Skeletal muscle satellite cell (primary cell): ENCODE measurements at regions not wholly inside any gene's neighbourhood (a gene's known extent, or its start where the extent isn't known, plus 50 kb on each side); places are given as distances from the start of the nearest gene placed in this dataset.

ENCODE experiments used
- H3K27me3 ChIP-seq: 2 replicates; pipeline ENCODE4 v1.7.0; 2013; ENCODE audit warnings: low read length; ENCODE audit not compliant: control insufficient read depth, insufficient read depth
- H3K36me3 ChIP-seq: 2 replicates; pipeline ENCODE4 v1.7.0; 2013; ENCODE audit warnings: mild to moderate bottlenecking, control low read depth, low read length; ENCODE audit not compliant: insufficient read depth
- H3K4me1 ChIP-seq: 2 replicates; pipeline ENCODE4 v1.7.0; 2013; ENCODE audit warnings: low read length; ENCODE audit not compliant: control insufficient read depth, insufficient read depth
- H3K4me2 ChIP-seq: 2 replicates; pipeline ENCODE4 v1.7.0; 2013; ENCODE audit warnings: mild to moderate bottlenecking, low read length
- H3K4me3 ChIP-seq: 2 replicates; pipeline ENCODE4 v1.7.0; 2013; ENCODE audit warnings: low read length
- H3K9ac ChIP-seq: 2 replicates; pipeline ENCODE4 v1.7.0; 2013; ENCODE audit warnings: mild to moderate bottlenecking, low read depth, low read length, moderate library complexity
- H3K9me3 ChIP-seq: replicated peaks from 2 replicates; pipeline ENCODE4 v1.7.0; 2013; ENCODE audit warnings: mild to moderate bottlenecking, control low read depth, low read length

DNA sequence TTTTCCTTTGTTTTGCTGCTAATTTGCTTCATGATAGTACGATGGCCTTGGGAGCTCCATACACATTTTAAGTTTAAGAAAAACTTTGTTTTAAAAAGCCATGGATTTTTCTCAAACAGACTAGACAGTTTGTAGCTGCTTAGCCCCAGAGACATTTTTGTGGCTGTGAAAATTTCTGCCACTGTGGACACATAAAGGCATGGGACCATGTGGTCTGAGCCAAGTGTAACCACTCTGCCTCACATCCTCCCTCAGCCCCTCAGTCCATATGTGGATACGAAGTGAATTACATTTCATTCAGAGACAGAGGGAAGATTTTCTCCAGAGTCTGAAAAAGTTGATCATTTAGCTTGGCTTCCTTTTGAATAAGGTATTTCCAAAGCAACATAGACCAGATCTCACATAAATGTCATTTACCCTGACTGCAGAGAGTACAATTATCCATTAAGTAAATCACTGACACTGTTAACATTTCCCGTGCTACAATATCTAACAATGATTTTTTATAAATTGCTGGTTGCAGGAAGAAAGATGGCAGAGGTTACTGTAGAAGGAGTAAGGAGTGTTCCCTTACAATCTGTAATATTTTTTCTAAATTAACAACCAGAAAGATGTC lies 87.4 kb downstream of the GJA1 start:
- H3K4me1 ChIP-seq, result peaks cover 38% of the 10 kb centered on the region
- H3K27me3 ChIP-seq, result no peaks in the 10 kb centered on the region
- no peaks in the 10 kb centered on the region for H3K36me3 ChIP-seq
- peak overlapping the region; percentile 43 for H3K4me3 ChIP-seq
- H3K9ac ChIP-seq, result peak overlapping the region; percentile 84
- H3K4me2 ChIP-seq, result peak overlapping the region; percentile 73
- no peaks in the 10 kb centered on the region for H3K9me3 ChIP-seq

DNA sequence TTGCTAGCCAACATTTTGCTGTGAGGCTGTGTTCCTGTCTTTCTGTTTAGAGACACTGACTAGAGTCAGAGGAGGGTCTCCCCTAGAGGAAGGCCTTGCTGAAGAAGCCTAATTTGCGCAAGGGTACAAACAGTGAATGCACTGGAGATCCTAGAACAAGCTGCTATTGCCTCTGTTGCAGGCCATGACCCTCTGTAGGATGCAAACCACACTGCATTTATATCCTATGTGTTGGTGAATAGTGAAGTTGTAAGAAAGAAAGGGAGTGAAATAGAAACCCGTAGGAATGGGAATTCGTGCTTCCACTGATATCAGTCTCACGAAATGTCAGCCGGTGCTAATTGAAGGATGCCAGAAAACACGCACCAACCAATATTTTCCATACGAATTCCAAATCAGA lies 88.2 kb downstream of the GJA1 start:
- H3K36me3 ChIP-seq, result no peaks in the 10 kb centered on the region
- no peaks in the 10 kb centered on the region for H3K27me3 ChIP-seq
- H3K4me1 ChIP-seq, result peaks cover 38% of the 10 kb centered on the region
- H3K4me3 ChIP-seq, result no peak overlapping the region
- no peaks in the 10 kb centered on the region for H3K9me3 ChIP-seq
- peak overlapping the region; percentile 84 for H3K9ac ChIP-seq
- no peak overlapping the region for H3K4me2 ChIP-seq

DNA sequence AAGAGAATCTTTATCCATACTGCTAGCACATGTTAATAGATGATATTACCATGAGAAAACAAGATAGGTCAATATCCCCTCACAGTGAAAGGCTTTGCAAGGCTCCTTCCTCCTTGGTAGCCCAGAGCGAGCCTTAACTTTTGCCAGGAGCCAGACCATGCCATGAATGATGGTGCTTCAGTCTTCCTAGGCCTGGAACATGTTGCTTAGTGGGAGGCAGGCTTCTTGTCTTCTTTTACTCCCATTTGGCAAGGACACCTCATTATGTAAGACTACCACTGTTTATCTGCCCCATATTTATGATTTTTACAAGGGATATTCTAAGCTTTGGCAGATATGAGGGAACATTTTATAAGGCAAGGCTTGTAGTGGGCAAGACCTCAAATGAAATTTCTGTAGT lies 90.8 kb downstream of the GJA1 start:
- no peaks in the 10 kb centered on the region for H3K9me3 ChIP-seq
- peaks cover 25% of the 10 kb centered on the region for H3K4me1 ChIP-seq
- no peaks in the 10 kb centered on the region for H3K36me3 ChIP-seq
- no peak overlapping the region for H3K4me3 ChIP-seq
- H3K27me3 ChIP-seq, result no peaks in the 10 kb centered on the region
- no peak overlapping the region for H3K4me2 ChIP-seq
- H3K9ac ChIP-seq, result no peak overlapping the region

DNA sequence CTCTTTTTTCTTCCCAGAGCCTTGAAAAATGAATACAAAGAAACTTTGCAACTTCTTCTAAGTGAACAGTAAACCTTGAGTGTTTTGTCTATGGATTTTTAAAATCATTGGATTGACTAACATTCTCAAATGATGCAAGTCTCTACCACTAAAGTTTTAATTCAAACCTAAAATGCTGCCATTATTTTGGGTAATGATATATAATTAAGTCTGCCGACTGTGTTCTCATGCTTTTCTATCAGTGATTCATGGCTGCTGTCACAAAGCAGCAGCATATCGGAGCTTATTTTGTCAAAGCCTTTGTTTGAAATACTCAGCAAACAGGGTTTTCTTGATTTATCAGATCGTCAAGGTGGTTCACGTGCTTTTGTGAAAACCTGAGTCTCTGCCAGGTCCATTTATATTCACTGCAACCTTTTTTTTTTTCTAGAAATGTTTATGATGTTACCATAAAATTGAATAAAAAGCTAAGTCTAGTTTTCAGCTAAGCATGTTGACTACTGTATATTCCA lies 96.3 kb downstream of the GJA1 start:
- Histone ChIP-seq H3K9ac (no peak overlapping the region), H3K27me3 (no peaks in the 10 kb centered on the region), H3K9me3 (no peaks in the 10 kb centered on the region), H3K4me3 (no peak overlapping the region), H3K36me3 (no peaks in the 10 kb centered on the region), H3K4me1 (no peaks in the 10 kb centered on the region), H3K4me2 (no peak overlapping the region)

DNA sequence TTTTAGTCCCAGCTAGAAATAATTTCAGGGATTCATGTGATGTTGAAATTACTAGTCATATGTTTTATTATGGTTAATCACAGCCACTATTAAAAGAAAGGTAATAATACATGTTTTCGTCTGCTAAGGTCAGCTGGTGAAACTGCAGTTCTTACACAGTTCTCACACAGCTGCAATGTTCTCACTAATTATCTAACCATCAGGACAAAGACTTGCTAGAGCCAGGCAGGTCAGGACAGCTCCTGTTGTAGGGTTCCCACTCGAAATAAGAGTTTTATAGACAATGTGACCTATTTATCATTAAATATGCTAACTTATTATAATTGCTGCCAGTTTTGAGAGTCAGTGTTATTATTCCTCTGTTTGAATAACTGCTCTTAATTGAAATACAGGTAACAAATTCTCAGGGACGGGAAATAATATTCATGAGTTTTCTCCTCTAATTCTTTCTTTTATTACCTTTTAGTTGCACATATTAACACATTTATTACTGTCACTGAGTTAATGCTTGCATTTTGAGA lies 97.9 kb downstream of the GJA1 start:
- no peaks in the 10 kb centered on the region for H3K27me3 ChIP-seq
- H3K4me3 ChIP-seq, result no peak overlapping the region
- no peak overlapping the region for H3K9ac ChIP-seq
- H3K9me3 ChIP-seq, result no peaks in the 10 kb centered on the region
- H3K4me1 ChIP-seq, result no peaks in the 10 kb centered on the region
- no peaks in the 10 kb centered on the region for H3K36me3 ChIP-seq
- H3K4me2 ChIP-seq, result no peak overlapping the region

DNA sequence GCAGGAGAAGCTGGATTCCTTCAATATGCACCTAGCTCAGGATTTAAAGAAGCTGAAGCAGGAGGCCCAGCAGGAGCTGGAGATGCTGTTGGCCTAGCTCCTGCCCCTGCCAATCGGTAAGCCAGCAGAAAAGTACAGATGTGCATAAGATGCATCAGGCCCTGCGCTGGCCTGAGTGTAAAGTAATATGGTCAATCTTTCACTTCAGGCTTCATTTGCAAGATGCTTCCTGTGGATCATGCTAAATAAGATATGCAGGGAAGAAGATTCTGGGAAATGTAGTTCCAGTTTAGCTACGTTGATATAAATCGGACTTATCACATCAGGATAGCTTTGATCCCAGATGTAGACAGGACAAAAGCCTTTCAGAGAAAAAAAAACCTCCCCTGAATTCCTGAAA lies 100.3 kb downstream of the GJA1 start:
- Histone ChIP-seq H3K9me3 (no peaks in the 10 kb centered on the region), H3K9ac (no peak overlapping the region), H3K27me3 (no peaks in the 10 kb centered on the region), H3K4me2 (no peak overlapping the region), H3K4me1 (no peaks in the 10 kb centered on the region), H3K36me3 (no peaks in the 10 kb centered on the region), H3K4me3 (no peak overlapping the region)

DNA sequence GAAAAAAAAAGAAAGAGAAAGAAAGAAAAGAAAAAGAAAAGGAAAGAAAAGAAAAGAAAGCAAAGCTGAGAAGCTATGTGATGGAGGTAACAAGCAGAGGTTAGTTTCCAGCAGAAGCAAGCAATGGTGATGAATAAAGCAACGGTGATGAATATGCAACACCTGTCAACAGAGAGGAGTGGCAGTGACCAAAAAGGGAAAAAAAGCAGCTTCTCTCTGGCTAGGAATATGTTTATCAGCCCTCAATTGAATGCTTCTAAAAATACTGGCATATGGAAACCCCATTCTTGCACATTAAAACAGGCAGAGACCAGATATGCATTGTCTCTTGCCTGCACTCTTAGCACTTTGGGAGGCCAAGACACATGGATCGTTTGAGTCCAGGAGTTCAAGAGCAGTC lies 100.9 kb downstream of the GJA1 start:
- Histone ChIP-seq H3K4me1 (no peaks in the 10 kb centered on the region), H3K9me3 (no peaks in the 10 kb centered on the region), H3K4me2 (no peak overlapping the region), H3K9ac (no peak overlapping the region), H3K4me3 (no peak overlapping the region), H3K36me3 (no peaks in the 10 kb centered on the region), H3K27me3 (no peaks in the 10 kb centered on the region)

DNA sequence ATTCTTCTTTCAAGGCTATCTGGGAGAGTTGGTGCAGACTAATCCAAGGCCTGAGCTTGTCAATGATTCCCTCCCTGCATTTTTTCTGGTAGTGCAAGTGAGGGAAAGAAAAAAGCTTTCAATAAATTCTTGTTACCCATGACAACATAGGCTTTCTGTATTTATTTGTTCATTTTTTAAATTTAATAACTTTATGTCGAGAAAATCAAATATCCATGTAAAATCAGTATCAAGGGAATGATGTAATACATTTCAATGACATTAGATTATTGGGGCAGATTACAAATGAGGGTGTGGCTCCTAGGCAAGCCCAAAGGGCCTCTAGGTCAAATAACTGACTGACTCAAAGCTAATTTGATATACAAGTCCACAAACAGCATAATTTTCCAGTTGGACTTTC lies 104.0 kb downstream of the GJA1 start:
- no peaks in the 10 kb centered on the region for H3K9me3 ChIP-seq
- no peak overlapping the region for H3K4me3 ChIP-seq
- H3K27me3 ChIP-seq, result no peaks in the 10 kb centered on the region
- peaks cover 5% of the 10 kb centered on the region for H3K4me1 ChIP-seq
- no peaks in the 10 kb centered on the region for H3K36me3 ChIP-seq
- no peak overlapping the region for H3K4me2 ChIP-seq
- H3K9ac ChIP-seq, result no peak overlapping the region

DNA sequence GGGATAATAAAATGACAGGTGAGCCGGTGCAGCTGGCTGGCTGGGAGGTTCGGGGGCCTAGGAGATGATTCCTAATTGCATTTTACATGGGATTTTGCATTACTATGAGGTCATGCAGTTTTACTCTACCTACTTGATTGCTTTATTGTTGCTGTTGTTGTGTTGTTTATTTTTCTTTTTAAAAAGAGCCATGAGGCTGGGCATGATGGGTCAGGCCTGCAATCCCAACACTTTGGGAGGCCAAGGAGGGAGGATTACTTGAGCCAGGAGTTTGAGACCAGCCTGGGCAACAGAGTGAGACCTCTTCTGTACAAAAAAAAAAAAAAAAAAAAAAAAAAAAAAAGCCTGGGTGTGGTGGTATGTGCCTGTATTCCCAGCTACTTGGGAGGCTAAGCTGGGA lies 104.8 kb downstream of the GJA1 start:
- Histone ChIP-seq H3K4me2 (no peak overlapping the region), H3K9me3 (no peaks in the 10 kb centered on the region), H3K4me3 (no peak overlapping the region), H3K27me3 (no peaks in the 10 kb centered on the region), H3K36me3 (no peaks in the 10 kb centered on the region), H3K9ac (no peak overlapping the region), H3K4me1 (peaks cover 5% of the 10 kb centered on the region)

DNA sequence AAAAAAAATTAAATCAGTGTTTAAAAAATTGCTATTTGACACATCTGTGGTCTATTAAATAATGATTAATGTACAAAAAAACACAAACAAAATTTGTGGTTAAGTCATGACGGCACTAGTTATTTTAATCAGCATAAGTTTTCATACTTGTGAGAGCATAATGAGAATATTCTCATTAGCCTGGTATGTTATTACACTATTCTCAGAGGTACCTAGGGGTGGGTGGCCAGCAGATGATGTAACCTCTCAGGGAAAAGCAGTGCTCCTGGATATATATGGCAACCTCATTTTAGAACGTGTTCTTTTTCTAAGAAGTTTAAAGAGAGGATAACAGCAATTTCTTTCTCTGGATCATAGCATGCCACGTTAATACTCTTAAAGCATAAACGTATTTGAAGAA lies 109.2 kb downstream of the GJA1 start:
- peaks cover 23% of the 10 kb centered on the region for H3K4me1 ChIP-seq
- no peaks in the 10 kb centered on the region for H3K9me3 ChIP-seq
- no peak overlapping the region for H3K4me3 ChIP-seq
- H3K9ac ChIP-seq, result no peak overlapping the region
- no peaks in the 10 kb centered on the region for H3K36me3 ChIP-seq
- H3K27me3 ChIP-seq, result no peaks in the 10 kb centered on the region
- no peak overlapping the region for H3K4me2 ChIP-seq

DNA sequence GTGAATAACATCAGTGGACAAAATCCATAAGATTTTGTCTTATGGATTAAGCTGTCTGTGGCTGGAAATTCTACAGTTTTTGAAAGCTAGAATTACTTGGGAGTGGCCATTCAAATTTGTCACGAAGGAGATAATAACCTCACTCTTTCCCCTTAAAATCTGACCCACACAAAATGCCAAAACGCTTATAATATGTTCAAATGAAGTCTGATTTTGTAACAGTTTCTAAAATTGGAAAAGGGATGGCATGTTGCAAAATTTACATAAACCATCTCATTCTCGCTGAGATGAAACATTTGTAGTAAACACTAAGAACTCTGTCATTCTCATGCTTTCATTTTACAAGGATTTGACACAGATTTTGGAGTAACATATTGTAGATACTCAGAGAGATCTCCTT lies 112.7 kb downstream of the GJA1 start:
- no peaks in the 10 kb centered on the region for H3K27me3 ChIP-seq
- no peaks in the 10 kb centered on the region for H3K9me3 ChIP-seq
- peak overlapping the region; percentile 18 for H3K9ac ChIP-seq
- no peaks in the 10 kb centered on the region for H3K36me3 ChIP-seq
- H3K4me2 ChIP-seq, result peak overlapping the region; percentile 59
- H3K4me3 ChIP-seq, result peak overlapping the region; percentile 3
- peaks cover 32% of the 10 kb centered on the region for H3K4me1 ChIP-seq

DNA sequence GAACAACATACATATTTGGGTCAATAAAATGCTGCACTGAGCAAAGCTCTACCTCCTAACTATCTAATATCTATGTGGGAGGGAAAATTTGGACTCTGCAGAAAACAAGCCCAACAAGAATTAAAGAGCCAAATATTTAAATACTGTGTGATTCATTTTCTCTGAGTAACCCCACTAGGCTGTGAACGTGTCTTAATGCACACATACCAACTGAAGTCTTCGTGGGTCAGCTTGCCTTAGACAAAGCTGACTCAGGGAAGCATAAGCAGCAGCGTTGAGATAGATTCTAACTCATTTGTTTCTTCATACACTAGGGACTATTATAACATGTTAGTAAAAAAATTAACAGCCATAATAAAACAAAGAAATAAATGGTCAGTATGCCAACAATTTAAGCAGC lies 114.3 kb downstream of the GJA1 start:
- peaks cover 27% of the 10 kb centered on the region for H3K4me1 ChIP-seq
- no peak overlapping the region for H3K4me3 ChIP-seq
- no peaks in the 10 kb centered on the region for H3K9me3 ChIP-seq
- no peak overlapping the region for H3K9ac ChIP-seq
- no peaks in the 10 kb centered on the region for H3K36me3 ChIP-seq
- no peak overlapping the region for H3K4me2 ChIP-seq
- H3K27me3 ChIP-seq, result no peaks in the 10 kb centered on the region
